Left ventricle myocardium inferior (tissue), 1 donor: ENCODE measurements at regions not wholly inside any gene's neighbourhood (a gene's known extent, or its start where the extent isn't known, plus 50 kb on each side); places are given as distances from the start of the nearest gene placed in this dataset.

Experiments
- DNase-seq: peaks from one replicate; pipeline ENCODE4 v3.0.0-alpha.2; 2020
- H3K27ac ChIP-seq: fragments of 200-600 bp; replicated peaks from 2 replicates; pipeline ENCODE4 v1.8.0; 2021
- H3K27me3 ChIP-seq: fragments of 200-600 bp; 2 replicates; pipeline ENCODE4 v1.8.0; 2021; ENCODE audit warnings: low read depth
- H3K36me3 ChIP-seq: fragments of 200-600 bp; 2 replicates; pipeline ENCODE4 v1.8.0; 2021
- H3K4me1 ChIP-seq: fragments of 200-600 bp; 2 replicates; pipeline ENCODE4 v1.8.0; 2021
- H3K4me3 ChIP-seq: fragments of 200-600 bp; 2 replicates; pipeline ENCODE4 v1.8.0; 2021; ENCODE audit warnings: mild to moderate bottlenecking, moderate library complexity
- H3K9me3 ChIP-seq: fragments of 200-600 bp; replicated peaks from 2 replicates; pipeline ENCODE4 v1.8.0; 2021
- CTCF ChIP-seq: fragments of 200-600 bp; IDR thresholded peaks from 2 replicates; pipeline ENCODE4 v1.8.0; 2021; ENCODE audit warnings: antibody characterized with exemption, mild to moderate bottlenecking, borderline replicate concordance
- intact Hi-C: fragments of 100-400 bp; cut with micrococcal nuclease; formaldehyde crosslinking; loops from one replicate; pipeline ENCODE4 v1.11.0; 2022
- donor health status: DM: no; HTN: yes; CAD: no; lungs with severe emphysema.

DNA sequence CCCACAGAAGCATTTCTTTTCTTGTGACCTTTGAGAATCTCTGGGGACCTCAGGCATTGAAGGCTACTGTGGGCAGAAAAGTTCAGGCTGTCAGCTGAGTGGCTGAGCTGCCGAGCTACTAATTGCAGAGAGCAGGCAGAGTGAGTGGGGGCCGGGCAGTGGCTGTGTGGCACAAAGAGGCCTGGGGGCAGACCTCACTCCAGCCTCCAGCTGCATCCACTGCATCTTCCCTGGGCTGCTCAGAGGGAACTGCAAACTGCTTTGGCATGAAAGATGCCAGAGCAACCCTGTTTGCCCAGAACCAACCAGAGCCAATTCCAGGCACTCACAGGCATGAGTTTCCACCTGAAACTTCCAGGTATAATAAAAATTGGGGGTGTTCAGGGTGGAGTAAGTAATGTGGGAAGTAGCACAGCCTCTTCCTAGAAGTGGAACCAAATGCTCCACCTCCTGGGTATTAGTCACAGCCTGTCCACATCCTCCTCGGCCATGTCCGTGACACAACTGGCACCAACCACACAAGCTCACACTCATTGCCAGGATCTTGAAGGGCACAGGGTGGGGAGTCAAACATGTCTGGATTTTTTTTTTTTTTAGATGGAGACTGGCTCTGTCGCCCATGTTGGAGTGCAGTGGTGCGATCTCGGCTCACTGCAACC is 548.9 kb downstream of the BNC2 start:
- DNase-seq: no peak
- Histone ChIP-seq H3K27ac (no peak overlapping the region), H3K4me1 (no peaks in the 10 kb centered on the region), H3K4me3 (no peak overlapping the region), H3K36me3 (no peaks in the 10 kb centered on the region), H3K27me3 (peaks cover 6% of the 10 kb centered on the region), H3K9me3 (peaks cover 8% of the 10 kb centered on the region)
- TF ChIP-seq CTCF: no peak
- intact Hi-C loops: no loop called here

DNA sequence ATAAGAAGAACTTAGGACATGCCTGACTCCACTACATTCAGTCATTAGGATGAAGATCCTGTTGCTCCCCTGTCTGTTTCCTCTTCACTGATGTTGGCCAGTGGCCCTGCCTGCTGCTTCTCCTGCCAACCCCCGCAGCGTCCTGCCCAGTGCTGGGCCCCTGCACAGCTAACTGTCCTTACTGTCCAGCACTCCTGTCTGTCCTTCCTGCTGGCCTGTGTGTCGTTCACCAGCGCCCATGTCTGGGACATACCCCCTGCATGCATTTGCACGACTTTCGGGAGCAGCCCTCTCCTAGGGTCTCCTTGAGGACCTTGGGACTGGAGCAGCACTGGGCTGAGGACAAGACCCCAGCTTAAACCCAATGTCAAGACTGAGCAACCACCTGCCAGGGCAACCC is 547.6 kb downstream of the BNC2 start:
- no peak for DNase-seq
- intact Hi-C loops: no loop called here
- Histone ChIP-seq H3K4me3 (no peak overlapping the region), H3K4me1 (peaks cover 6% of the 10 kb centered on the region), H3K27me3 (peaks cover 6% of the 10 kb centered on the region), H3K9me3 (peaks cover 8% of the 10 kb centered on the region), H3K27ac (no peak overlapping the region), H3K36me3 (no peaks in the 10 kb centered on the region)
- no peak for TF ChIP-seq CTCF

- Histone ChIP-seq H3K9me3 (no peaks in the 10 kb centered on the region), H3K27ac (no peak overlapping the region), H3K36me3 (no peaks in the 10 kb centered on the region), H3K27me3 (peaks cover 11% of the 10 kb centered on the region), H3K4me1 (peaks cover 15% of the 10 kb centered on the region), H3K4me3 (no peak overlapping the region)
- no peak for DNase-seq
- intact Hi-C loops: no loop called here
- no peak for TF ChIP-seq CTCF
Measured at GRCh38 chr9:16325966-16326365, 544.5 kb downstream of the BNC2 start.

DNA sequence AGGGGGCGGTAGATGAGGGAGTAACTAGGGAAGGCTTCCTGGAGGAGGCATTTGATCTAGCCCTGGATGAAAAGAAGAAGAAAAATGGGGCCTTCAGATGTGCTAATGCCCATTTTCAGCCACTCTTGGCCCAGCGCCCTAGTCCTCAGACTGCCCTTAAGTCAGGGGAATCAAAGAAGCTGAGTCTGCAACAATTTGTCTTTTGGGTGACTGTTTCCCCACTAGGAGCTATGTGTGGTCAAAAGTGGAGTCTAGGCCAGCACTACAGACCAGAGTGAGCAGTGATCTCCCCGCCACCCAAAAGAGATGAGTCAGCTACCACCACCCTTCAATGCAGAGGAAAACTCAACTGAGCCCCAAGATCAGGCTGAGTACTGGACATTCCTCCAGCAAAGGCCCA is 542.1 kb downstream of the BNC2 start:
- Histone ChIP-seq H3K4me1 (peaks cover 15% of the 10 kb centered on the region), H3K9me3 (no peaks in the 10 kb centered on the region), H3K27ac (no peak overlapping the region), H3K36me3 (no peaks in the 10 kb centered on the region), H3K27me3 (peaks cover 11% of the 10 kb centered on the region), H3K4me3 (no peak overlapping the region)
- TF ChIP-seq CTCF: no peak
- DNase-seq: no peak
- intact Hi-C loops: no loop called here

- Histone ChIP-seq H3K4me3 (no peak overlapping the region), H3K9me3 (no peaks in the 10 kb centered on the region), H3K27ac (peak overlapping the region; percentile 65), H3K36me3 (no peaks in the 10 kb centered on the region), H3K27me3 (peaks cover 11% of the 10 kb centered on the region), H3K4me1 (peaks cover 15% of the 10 kb centered on the region)
- TF ChIP-seq CTCF: no peak
- intact Hi-C loops: no loop called here
- peak; percentile 64 for DNase-seq
Measured at GRCh38 chr9:16329671-16330113, 540.8 kb downstream of the BNC2 start.
